Uterus (tissue), 3 donors: ENCODE measurements at regions not wholly inside any gene's neighbourhood (a gene's known extent, or its start where the extent isn't known, plus 50 kb on each side); places are given as distances from the start of the nearest gene placed in this dataset.

Source experiments
- DNase-seq, 2 donors: peaks; one replicate each; pipeline ENCODE4 v3.0.0-alpha.2; 2019 to 2020
- H3K27ac ChIP-seq, 2 donors: fragments of 200-600 bp; sonication (generic); 1 replicate in 1 of 2; 2 replicates in 1 of 2; pipeline ENCODE4 v1.5.1; 2016 to 2018
- H3K27me3 ChIP-seq, 2 donors: fragments of 200-600 bp; sonication (generic); one replicate each; pipeline ENCODE4 v1.5.1; 2018 to 2019; ENCODE audit warnings: control low read depth in 1 of 2
- H3K36me3 ChIP-seq, 2 donors: fragments of 200-600 bp; sonication (generic); one replicate each; pipeline ENCODE4 v1.5.1; 2019; ENCODE audit warnings: control low read depth in 1 of 2
- H3K4me1 ChIP-seq, 2 donors: fragments of 200-600 bp; sonication (generic); one replicate each; pipeline ENCODE4 v1.5.1; 2018 to 2019; ENCODE audit warnings: control low read depth in 1 of 2
- H3K4me3 ChIP-seq, 2 donors: fragments of 200-600 bp; sonication (generic); 1 replicate in 1 of 2; 2 replicates in 1 of 2; pipeline ENCODE4 v1.5.1; 2018 to 2019; ENCODE audit warnings: mild to moderate bottlenecking in 1 of 2
- H3K9me3 ChIP-seq, 2 donors: fragments of 200-600 bp; sonication (generic); one replicate each; pipeline ENCODE4 v1.5.1; 2019; ENCODE audit warnings: control low read depth in 1 of 2
- CTCF ChIP-seq, 4 experiments: fragments of 200-600 bp in 2 of 4; fragments of 450-650 bp in 2 of 4; sonication (generic) in 2 of 4; IDR thresholded peaks; one replicate each; pipeline ENCODE4 v1.5.1; 2016 to 2019; ENCODE audit warnings: antibody characterized with exemption in 4 of 4, mild to moderate bottlenecking in 2 of 4, moderate library complexity in 1 of 4
- POLR2A ChIP-seq, 2 donors: fragments of 450-650 bp; IDR thresholded peaks; one replicate each; pipeline ENCODE4 v1.6.1; 2016; ENCODE audit warnings: antibody characterized with exemption in 2 of 2, mild to moderate bottlenecking in 1 of 2, moderate library complexity in 1 of 2
- intact Hi-C: fragments of 100-400 bp; cut with DNase I; formaldehyde crosslinking; loops from one replicate; pipeline ENCODE4 v1.15.1; 2023; ENCODE audit warnings: low total_unique reads
- donor health status: DM: yes; HTN: yes; CAD: no.

- H3K4me1 ChIP-seq = no peaks in the 10 kb centered on the region
- no peak for DNase-seq
Observed at GRCh38 chr3:24033818-24034217, 88.7 kb downstream of the NR1D2 start.

DNA sequence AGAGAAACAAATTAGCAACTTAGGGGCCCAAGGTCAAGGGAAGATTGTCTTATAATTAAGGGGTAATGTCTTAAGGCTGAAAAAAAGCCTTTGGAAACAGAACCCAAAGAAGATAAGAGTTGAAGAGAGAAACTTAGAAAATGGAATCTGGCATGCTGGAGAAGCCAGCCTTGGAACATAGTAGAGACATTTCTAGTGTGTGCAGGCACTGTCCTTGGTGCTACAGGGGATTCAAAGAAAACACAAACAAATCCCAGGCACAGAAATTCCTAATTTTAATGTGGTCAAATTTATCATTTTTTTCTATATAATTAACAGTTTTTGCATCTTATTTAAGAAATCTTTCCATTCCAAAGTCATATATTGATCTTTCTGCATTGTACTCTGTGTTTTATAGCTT lies 89.4 kb downstream of the NR1D2 start:
- Histone ChIP-seq H3K27ac (no peak overlapping the region), H3K27me3 (no peaks in the 10 kb centered on the region), H3K9me3 (no peaks in the 10 kb centered on the region), H3K36me3 (no peaks in the 10 kb centered on the region), H3K4me3 (no peak overlapping the region), H3K4me1 (no peaks in the 10 kb centered on the region)
- intact Hi-C loops = no loop called here
- TF ChIP-seq CTCF (IDR thresholded peaks at IDR 0.05) = no peak
- TF ChIP-seq POLR2A (IDR thresholded peaks at IDR 0.05) = no peak
- no peak for DNase-seq

More at GRCh38 chr3:24033818-24034217, 88.7 kb downstream of the NR1D2 start:
- Histone ChIP-seq H3K36me3 (no peaks in the 10 kb centered on the region), H3K4me3 (no peak overlapping the region), H3K27me3 (no peaks in the 10 kb centered on the region), H3K27ac (no peak overlapping the region), H3K9me3 (no peaks in the 10 kb centered on the region)
- intact Hi-C loops = no loop called here
- TF ChIP-seq POLR2A (IDR thresholded peaks at IDR 0.05) (no peak), CTCF (IDR thresholded peaks at IDR 0.05) (no peak)

- Histone ChIP-seq H3K4me3 (no peak overlapping the region), H3K27me3 (no peaks in the 10 kb centered on the region), H3K9me3 (no peaks in the 10 kb centered on the region), H3K4me1 (no peaks in the 10 kb centered on the region), H3K27ac (no peak overlapping the region), H3K36me3 (no peaks in the 10 kb centered on the region)
- no peak for DNase-seq
- intact Hi-C loops = no loop called here
- TF ChIP-seq CTCF (IDR thresholded peaks at IDR 0.05) = no peak
- TF ChIP-seq POLR2A (IDR thresholded peaks at IDR 0.05) = no peak
Observed at GRCh38 chr3:24037971-24038370, 92.9 kb downstream of the NR1D2 start.

- Histone ChIP-seq H3K9me3 (no peaks in the 10 kb centered on the region), H3K36me3 (no peaks in the 10 kb centered on the region), H3K27ac (peak overlapping the region in 1 of 2 donors; percentile 85), H3K4me3 (no peak overlapping the region), H3K4me1 (peaks cover 0 to 3% of the 10 kb centered on the region in 2 donors), H3K27me3 (no peaks in the 10 kb centered on the region)
- DNase-seq = no peak
- TF ChIP-seq CTCF (IDR thresholded peaks at IDR 0.05) (no peak), POLR2A (IDR thresholded peaks at IDR 0.05) (no peak)
- intact Hi-C loops = no loop called here
Observed at GRCh38 chr3:24040311-24040710, 95.2 kb downstream of the NR1D2 start.

DNA sequence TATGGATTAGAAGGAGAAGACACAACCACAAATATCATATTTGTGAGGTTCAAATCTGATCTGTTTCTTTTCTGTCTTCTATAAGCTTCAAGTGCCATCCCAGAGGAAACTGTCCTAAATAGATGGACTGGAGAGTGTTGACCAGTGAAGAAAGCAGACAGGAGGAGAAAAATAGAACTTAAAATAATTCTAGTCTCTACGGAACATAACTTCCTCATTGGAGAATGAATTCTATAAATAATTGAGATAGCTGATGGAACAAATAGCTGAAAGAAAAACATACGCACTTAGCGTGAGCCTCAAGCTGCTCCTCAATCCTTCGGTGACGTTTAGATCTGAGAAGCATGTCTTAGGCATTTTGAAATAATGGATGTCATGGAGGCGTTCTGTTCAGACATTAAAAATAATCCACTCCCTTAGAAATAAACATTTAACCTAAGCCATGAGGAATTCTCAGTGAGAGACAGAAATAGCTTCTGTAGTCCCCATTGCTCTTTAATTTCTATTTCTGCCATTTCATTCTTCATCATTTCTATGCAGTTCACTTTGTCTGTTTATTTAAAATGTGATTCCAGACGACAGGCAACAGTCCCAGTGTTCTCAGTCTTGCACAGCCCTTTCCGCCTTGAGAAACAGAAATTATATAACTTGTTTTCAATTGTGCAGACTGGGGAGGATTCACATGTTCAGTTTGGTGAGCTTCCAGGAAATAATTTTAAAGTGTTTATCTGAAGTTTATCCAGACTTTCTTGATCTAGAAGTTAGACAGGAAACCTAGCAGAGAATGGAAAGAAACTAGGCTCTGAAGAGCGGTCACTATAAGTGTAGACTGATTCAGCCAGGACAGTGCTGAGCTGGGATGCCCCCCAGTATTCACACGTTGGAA lies 97.3 kb downstream of the NR1D2 start:
- no peaks in the 10 kb centered on the region for H3K36me3 ChIP-seq
- H3K27ac ChIP-seq = peak overlapping the region; percentile 85 to 96
- H3K9me3 ChIP-seq = no peaks in the 10 kb centered on the region
- TF ChIP-seq CTCF (IDR thresholded peaks at IDR 0.05) (no peak), POLR2A (IDR thresholded peaks at IDR 0.05) (no peak)
- no peaks in the 10 kb centered on the region for H3K27me3 ChIP-seq
- H3K4me1 ChIP-seq = peaks cover 0 to 3% of the 10 kb centered on the region in 2 donors
- DNase-seq = peak in 1 of 2 donors; percentile 46
- H3K4me3 ChIP-seq = peak overlapping the region; percentile 3 to 16
- intact Hi-C loops = no loop called here
